Ovary (tissue), 3 donors: ENCODE measurements at regions not wholly inside any gene's neighbourhood (a gene's known extent, or its start where the extent isn't known, plus 50 kb on each side); places are given as distances from the start of the nearest gene placed in this dataset.

Experiments used
- CTCF ChIP-seq, 3 donors: fragments of 450-650 bp in 2 of 3; fragments of 200-600 bp in 1 of 3; IDR thresholded peaks; one replicate each; pipeline versions ENCODE4 v1.5.1 to v1.8.0; 2016 to 2022; ENCODE audit warnings: antibody characterized with exemption in 3 of 3, mild to moderate bottlenecking in 1 of 3
- EP300 ChIP-seq: sonication (generic); formaldehyde crosslinking; IDR thresholded peaks from one replicate; pipeline ENCODE4 v1.6.1; 2017; ENCODE audit warnings: antibody characterized with exemption
- POLR2A ChIP-seq: fragments of 450-650 bp; IDR thresholded peaks from one replicate; pipeline ENCODE4 v1.6.1; 2017; ENCODE audit warnings: antibody characterized with exemption, mild to moderate bottlenecking, moderate library complexity
- donor health status: DM: no; HTN: no; CAD: no.

GRCh38 chr10:43966571-43966965 lies 317.9 kb upstream of the ZNF32 start:
- TF ChIP-seq POLR2A (no peak), CTCF (IDR thresholded peaks at IDR 0.05) (no peak), EP300 (no peak)
